NCI-H748 treated with DMSO at 0.1 percent for 48 hours (cell line): ENCODE measurements at regions not wholly inside any gene's neighbourhood (a gene's known extent, or its start where the extent isn't known, plus 50 kb on each side); places are given as distances from the start of the nearest gene placed in this dataset.

Experiments
- DNase-seq: peaks from one replicate; lab custom pipeline; 2025; lab: John Stamatoyannopoulos, UW

DNA sequence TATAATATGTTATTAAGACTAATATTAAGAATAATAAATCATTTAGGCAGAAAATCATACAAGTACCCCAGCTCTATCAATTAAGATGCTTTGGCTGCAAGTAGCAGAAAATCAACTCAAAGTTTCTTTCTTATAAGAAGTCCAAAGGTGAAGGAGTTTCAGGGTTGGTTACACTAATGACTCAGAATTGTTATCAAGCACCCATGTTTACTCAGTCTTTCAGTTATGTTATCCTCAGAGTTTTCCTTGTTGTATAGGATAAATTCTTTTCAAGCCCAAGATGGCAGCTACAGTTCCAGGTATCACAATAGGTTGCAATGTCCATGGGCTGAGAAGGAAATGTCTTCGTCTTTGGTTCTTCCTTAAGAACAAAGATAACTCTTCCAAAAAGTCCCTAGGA is 163.6 kb downstream of the TNFSF18 start:
- DNase-seq, result no peak

DNA sequence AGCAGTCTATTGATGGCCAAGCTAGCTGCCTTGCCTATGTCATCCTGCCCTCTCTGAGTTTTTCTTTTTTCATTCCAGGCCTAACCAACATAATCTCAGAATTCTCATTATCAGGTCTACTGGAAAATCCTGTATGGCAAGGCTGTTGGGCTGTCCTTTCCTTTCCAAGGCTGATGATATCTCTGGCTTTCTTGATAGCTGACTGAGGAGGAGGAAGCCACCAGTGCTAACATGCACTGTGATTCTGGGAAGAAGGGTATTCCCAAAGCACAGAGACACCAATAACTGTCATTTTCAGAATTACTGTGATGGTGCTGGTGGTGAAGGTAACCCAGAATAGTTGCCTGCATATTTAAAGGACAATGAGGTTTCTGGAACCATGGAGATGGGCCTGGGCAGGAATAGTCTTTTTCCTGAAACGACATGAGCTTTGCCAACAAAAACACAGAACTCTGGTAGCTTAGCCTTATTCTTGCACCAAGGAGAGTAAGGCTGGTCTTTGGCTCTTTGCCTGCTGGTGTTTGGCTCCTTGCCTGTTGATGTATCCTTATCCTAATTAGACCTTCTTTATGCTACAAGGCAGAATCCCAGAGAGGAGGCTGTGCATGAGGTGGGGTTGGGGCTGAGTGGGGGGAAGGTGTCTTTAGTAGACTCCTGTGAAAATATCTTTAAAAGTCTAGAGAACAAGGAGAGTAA is 157.4 kb downstream of the TNFSF18 start:
- no peak for DNase-seq

DNA sequence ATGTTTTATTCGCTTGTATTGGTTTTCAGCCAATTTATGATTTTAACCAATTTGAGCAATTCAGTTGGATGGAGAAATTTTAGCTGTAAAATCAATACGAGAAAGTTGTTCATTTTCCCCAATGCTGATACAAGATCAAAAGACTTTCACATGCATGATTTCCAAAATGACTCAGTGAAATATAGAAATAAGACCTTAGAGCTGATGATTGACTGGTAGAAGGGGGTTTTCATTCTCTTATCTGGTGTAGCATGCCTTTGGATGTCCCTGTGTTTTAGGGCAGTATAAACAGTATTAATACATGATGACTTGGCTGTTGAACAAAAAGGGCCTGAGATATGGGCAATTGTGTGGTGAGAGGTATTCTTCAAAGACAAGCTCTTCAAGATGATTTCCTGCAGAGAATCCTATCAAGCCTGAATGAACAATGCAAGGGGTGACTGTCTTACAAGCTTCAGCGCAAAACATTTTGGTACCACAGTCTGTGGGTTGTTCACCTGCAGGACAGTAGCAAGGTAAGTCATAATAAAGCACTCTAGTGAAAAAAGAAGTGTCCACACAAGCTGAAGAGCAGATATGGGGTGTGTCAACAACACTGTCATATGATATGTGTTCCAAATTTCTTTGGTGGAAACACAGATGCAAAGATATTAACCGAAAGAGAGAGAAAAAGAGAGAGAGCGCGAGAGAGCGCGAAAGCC is 156.2 kb downstream of the TNFSF18 start:
- DNase-seq, result no peak

DNA sequence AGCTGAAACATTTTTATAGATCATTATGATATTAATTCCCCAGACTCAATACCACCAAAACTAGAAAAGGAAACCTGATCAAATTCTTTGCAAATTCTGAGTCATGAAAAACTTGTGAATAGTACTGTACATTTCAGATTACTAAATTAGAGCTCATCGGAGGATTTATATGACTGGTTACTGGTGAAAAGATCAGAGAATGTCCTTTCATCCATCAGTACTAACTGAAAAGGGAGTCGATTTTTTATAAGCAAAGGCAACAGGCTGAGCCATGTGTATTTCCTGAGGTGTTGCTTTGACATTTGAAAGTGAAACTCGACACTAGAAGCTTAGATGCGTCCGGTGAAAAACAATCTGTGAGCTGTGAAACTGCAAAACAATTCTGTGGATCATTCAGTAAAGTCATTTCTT is 155.7 kb downstream of the TNFSF18 start:
- DNase-seq, result no peak

DNA sequence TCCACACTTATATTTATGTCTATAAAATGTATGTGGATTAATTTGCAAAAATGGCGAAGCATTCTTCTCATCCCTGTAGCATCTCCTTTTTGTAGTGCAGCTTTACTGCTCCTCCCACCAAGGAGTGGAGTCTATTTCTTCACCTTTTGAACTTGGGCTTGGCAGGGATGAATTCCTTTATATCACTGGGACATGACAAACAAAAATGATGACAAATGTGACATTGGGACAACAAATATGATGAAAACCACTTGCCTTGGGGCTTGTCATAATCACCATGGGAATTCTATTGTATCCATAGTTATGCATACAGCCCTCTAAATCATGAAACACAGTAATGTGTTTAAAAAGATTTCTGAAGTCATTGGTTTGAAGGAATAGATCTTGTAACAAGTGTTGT is 155.0 kb downstream of the TNFSF18 start:
- no peak for DNase-seq

DNA sequence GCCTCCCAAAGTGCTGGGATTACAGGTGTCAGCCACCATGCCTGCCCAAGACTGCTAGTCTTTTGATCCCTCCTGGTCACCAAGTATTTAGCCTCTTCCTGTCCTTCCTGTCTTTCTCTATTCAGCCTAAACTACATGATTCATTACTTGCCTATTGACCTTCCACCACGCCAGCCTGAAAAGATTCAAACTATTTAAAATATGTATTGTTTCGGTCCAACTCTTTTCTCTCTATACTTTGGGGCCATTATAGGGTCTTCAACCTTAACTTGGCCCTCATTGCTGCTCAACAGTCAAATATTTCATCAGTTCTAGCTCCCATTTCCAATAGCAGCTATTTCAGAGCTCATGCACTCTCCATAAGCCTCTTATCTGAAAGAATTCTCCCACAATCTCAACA is 153.0 kb downstream of the TNFSF18 start:
- no peak for DNase-seq

DNA sequence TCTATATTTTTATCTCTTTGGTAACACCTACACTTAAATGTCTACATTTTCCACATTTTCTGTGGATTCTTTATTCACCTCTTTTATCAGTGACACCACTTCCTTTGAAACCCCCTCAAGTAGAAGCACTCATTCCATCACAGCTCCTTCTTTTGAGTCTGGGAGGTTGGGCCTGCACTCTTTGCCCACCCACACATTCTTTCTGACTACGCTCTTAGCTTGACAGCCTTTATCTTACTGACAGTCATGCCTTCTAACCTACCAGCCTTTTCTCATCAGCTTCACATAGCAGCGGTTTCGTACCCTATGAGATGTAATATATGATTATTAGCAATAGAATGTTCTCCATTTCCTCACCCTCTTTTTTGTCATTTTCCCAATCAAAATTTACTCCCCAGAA is 151.9 kb downstream of the TNFSF18 start:
- DNase-seq, result no peak

DNA sequence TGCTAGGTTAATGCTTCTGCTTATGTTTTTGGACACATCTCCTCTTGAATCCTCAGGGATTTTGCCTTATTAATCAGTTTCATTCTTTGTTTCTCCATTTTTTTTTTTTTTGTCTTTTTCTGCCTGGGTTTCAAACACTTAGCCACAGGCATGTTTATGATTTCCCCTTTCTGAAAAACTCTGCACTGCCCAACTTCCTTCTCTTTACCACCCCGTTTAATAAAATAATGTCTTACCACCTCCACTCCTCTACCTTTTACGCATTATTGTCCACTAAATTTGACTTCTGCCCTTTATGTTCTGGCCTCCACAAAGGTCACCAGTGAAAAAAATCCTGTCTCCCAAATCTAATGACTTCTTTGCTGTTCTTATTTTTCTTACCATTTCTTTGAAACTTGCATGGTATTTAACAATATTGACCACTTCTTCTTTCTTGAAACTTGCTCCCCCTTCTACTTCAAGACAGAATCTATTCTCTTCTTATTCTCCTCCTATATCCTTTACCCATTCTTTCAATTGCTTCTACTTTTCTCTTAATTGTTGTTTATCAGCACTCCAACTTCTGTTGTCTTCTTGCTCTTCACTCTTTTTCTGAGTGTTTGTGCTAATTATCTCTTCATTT is 150.3 kb downstream of the TNFSF18 start:
- no peak for DNase-seq

DNA sequence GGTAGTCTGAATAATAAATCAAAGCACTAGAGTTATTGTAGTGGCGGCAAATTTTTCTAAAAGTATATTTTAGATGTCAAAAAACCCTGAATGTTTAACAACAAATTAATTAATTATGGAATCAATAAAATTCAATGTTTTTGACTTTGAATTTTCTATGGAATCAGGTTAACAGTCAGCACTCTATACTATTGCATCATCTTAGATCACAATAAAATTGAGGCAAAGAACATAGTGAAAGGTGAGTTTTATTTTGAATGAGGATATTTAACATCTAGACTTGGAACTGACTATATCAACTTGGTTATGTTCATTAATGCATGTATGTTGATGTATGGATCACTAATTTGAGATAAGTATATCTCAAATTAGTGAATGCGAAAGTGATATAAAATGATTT is 148.5 kb downstream of the TNFSF18 start:
- DNase-seq, result no peak

DNA sequence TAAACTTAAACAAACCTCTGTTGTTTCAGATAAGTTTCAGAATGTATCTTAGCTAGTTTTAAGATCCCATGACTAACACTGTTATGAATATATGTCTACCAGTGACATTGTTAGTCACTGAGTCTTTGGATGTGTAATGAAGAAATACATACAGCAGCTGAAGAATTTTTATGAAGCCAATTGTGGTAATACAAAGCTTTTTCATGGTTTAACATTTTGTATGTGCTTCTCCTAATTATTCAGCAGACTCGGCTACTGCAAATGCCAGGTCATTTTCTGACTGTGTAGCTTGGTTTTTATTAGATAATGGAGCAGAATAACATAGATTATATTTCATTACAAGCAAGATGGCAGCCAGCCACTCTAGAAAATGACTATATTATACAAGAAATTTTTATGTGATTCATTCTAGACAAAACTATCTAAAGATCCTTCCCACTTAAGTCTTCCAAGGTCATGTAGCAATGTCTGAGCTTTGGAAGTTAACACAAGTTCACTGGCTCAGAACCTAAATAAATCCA is 147.8 kb downstream of the TNFSF18 start:
- DNase-seq, result no peak

DNA sequence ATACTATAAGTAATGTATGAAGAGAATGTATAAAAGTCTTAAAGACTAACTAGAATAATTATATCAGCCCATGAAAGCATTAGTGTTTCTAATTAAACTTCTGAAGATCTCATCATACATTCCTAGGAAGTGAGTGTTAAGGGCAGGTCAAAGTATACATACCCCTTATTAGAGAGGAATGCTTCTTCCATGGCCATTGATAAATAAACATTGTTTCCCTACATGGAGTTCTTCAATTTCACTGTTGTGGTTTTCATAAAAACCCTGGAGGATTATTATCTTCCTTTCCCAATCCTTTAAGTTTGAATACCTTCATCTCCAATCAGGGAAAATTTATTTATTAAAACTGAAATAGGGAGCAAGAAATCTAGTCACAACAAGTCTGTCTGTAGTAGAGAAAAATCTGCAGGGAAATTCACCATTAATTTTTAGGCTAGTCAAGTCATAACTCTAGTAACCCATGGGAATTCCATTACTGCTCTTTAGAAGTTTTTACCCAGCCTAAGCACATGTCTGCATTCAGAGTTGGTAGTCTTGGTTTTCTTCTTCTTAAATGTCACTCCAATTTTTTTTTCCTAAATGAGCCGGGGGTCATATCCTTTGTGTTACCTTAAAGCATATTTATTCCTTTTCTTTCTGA is 147.0 kb downstream of the TNFSF18 start:
- no peak for DNase-seq

DNA sequence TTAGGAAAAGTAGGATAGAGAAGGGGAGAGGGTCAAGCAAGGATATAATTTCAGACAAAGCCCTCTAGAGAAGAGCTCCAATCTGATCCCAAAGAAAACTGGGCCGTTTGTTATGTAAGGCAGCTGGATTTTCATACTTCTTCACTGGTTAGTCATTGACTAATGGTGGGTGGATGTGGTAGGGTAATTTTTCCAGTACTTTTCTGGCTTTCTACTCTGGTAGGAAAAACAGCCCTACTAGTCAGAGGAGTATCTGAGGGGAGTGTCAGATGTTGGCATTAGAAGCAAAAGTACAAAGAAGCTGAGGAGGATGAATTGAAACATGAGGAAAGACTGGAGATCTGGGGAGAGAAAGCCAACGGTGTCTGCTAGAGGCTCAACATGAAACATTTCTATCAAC is 145.3 kb downstream of the TNFSF18 start:
- DNase-seq, result no peak

DNA sequence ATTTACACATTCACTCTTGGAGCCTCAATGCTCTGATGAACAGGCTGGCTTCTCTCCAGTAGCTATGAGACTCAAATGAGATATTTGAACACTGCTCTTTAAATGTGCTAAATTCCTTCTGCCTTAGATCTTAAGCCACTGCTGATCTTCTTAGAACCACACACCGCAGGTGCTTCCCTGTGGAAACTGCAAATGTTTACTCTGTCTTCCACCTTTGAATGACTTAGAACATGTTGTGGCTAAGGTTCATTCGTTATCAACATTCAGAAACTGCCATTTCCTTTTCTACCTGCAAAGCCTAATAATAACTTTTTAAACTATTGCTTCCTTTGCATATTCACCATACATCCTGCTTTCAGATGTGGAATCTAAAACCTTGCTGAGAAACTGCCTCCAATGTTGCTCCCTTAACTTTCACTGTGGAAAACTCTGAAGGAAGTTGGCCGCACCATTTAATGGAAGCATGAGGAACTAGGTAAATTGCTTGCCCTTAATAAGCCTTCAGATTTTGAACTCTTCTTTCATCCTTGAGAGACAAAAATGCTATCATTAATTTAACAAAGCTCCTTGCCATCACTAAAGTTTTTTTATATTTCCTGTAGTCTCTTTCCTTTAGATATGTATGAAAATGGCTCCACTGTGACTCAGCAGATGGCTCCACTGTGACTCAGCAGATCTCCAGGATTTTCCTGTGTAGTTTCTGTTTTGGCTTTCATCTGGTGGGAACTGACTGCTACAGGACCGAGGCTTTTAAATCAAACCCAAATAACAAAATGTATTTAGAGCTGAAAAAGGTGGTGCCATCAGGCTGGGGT is 143.8 kb downstream of the TNFSF18 start:
- no peak for DNase-seq

DNA sequence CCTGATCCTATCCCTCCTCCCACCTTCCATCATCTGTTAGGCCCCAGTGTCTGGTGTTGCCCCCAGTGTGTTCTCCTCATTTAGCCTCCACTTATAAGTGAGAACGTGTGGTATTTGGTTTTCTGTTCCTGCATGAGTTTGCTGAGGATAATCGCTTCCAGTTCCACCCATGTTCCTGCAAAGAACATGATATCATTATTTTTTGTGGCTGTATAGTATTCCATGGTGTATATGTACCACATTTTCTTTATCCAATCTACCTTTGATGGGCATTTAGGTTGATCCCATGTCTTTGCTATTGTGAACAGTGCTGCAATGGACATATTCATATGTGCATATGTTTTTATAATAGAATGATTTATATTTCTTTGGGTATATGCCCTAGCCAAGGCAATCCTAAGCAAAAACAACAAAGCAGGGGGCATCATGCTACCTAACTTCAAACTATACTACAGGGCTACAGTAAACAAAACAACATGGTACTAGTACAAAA is 142.9 kb downstream of the TNFSF18 start:
- DNase-seq, result no peak

DNA sequence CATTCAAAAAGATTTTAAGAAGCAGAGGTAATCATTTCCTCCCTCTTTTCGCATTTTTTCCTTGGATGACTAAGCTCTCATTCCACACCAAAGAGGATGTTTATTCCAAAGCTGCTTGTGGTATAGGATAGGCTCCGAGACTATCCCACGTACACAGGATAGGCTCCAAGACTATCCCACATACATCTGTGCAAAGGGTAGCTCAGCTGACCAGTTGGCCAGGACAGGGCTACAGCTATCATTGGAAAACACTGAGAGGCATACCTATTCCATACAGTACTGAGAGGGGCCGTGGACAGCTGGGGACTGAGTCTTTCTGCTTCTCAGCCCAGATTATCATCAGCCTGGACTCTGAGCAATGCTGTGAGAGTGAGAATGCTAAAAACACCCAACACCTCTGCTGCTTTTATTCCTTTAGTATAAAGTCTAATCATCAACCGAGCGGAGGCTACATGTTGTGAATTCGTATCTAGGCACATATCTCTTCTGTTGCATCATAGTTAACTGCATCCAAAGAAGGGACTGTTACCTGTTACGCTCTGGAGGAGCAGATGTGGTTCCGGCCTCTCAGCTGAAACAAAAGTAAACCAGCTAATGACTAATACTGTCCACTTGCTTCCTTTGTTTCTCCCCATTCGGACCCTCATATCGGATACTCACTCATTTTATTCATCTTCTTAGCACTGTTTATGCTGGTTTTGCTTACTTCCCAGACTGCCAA is 141.0 kb downstream of the TNFSF18 start:
- DNase-seq, result no peak

DNA sequence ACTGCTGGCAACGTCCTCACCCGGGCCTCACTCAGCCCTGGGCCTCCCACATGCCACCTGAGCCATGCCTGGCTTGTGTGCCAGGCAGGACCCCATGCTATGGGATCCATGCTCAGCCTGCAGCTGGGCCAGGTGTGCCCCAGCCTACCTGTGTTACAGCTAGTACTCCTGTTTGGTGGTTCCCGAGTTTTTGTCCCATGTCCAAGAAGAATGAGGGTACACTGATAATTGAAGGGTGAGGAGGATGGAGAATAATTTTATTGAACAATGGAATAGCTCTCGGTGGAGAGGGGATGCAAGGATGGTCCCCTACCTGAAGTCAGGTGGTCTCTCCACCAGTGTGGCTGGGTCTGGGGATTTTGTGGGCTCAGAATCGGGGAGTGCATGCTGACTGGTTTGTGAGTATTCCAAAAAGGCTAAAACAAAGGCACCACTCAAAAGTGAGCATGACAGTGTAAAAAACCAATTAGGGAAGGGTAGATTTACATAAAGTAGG is 137.9 kb downstream of the TNFSF18 start:
- no peak for DNase-seq

DNA sequence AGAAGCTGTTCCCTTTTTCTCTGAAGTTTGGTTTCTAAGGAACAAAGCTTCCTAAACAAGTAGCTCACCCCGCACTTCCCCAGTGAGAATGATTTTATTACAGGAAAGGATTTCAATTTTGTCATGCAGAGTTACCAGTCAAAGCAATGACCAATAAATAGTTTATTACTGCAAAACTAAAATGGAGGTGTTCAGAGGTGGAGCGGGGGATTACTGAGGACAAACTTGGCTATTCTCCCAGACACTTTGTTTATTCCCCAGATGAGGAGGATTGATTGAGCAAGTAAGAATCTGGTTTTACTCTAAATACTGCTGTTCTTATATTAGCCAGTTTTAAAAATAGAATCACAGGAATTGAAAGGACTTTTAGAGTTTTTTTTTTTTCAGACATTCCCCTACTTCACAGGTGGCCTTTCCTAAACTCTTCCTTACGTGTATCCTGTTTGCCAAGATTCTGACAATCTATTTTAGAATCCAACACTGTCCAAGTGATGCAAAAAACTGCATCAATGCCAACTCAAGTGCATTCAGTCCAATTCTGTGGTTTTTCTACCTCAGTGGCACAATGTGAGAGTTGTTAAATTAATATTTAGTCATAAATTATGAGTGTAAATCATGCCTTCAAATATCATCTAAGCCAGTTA is 136.1 kb downstream of the TNFSF18 start:
- DNase-seq, result no peak

DNA sequence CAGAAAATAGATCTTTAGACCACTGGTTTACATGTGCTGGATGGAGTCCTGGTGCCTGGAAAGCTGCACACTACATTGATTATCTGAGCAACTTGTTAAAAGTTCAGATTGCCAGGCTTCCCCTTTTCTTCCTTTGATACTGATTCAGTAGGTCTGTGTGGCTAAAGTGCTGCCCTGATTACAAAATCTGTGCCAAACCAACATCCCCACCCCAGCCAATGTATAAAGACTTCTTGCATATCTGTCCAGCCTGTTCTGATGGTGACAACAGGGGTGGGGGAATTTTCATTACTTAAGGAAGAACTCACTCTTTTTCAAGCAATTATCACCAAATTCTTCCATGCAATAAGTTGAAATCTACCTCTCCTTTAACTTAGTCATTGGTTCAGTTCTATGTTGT is 135.5 kb downstream of the TNFSF18 start:
- DNase-seq, result no peak

DNA sequence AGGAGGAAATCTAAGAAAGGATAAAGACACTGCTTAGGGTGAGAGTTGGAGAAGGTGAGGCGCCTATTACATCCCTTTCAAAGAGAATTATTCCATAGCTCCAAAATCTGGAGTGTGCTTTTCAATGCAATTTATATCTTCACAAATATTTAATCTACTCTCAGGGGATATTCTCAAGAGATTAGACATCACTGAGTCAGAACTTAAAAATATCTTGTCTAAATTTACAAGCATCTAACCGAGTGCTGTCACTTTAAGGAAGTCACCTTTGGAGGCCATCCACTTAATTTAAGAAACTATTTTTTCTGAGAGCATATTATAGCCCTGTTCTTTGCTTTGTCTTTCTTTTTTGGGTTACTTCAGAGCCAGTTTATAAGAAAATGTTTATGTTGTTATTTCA is 134.6 kb downstream of the TNFSF18 start:
- no peak for DNase-seq

DNA sequence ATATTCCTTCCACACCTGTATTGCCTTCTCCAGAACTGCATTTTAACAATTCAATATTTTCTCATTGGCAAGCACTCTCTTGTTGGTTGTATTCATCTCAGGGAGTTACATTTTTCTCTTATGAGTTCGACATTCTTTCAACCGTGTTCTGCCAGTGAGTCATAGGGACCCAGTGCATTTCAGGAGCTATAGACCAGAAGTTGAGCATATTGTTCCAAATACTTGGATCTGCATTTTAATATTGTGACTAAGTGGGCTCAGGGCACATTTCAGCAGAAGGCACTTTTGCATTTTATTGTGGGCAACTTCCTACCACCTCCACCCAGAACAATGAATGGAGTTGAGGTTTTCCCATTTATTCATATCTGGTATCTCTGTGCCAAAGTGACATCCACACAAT is 132.8 kb downstream of the TNFSF18 start:
- no peak for DNase-seq
